B cell (primary cell): ENCODE measurements at regions not wholly inside any gene's neighbourhood (a gene's known extent, or its start where the extent isn't known, plus 50 kb on each side); places are given as distances from the start of the nearest gene placed in this dataset.

Experiments
- ATAC-seq: fragments of 200-7000 bp; cut with Tn5 transposase; one replicate; pipeline ENCODE4 v1.10.0; 2021; ENCODE audit warnings: low read depth, mild to moderate bottlenecking, moderate number of reproducible peaks, moderate library complexity
- CTCF ChIA-PET: fragments of 350-600 bp; sonication (Branson Sonifier 250); formaldehyde crosslinking; loops from one replicate; lab custom pipeline; 2021; ENCODE audit warnings: antibody characterized with exemption, inconsistent platforms; lab: Charles Lee
- POLR2A ChIA-PET: fragments of 350-600 bp; sonication (Branson Sonifier 250); formaldehyde crosslinking; loops from one replicate; lab custom pipeline; 2021; ENCODE audit warnings: antibody characterized with exemption; lab: Charles Lee
- DNase-seq: peaks from one replicate; pipeline ENCODE4 v3.0.0; 2013
- H2AFZ ChIP-seq: 2 replicates; pipeline ENCODE4 v1.6.1; 2012; ENCODE audit warnings: mild to moderate bottlenecking, low read depth, low read length; ENCODE audit not compliant: insufficient read depth, poor library complexity, severe bottlenecking
- H3K27ac ChIP-seq, 2 donors: 1 replicate in 1 of 2; 2 replicates in 1 of 2; pipeline ENCODE4 v1.5.1; 2012 to 2013; ENCODE audit warnings: low read length in 2 of 2, mild to moderate bottlenecking in 2 of 2, moderate library complexity in 1 of 2
- H3K27me3 ChIP-seq, 4 experiments: fragments of 200-600 bp in 1 of 4; sonication (generic) in 1 of 4; replicated peaks in 1 of 4; 1 replicate in 2 of 4; 2 replicates in 2 of 4; pipeline versions ENCODE4 v1.6.1 to v1.7.0; 2013 to 2016; ENCODE audit warnings: low read length in 3 of 4, mild to moderate bottlenecking in 2 of 4, mixed read lengths in 1 of 4, moderate library complexity in 1 of 4; ENCODE audit not compliant: insufficient read depth in 4 of 4, control insufficient read depth in 3 of 4; ENCODE audit errors: control extremely low read depth in 1 of 4
- H3K36me3 ChIP-seq, 2 experiments: replicated peaks in 1 of 2; 1 replicate in 1 of 2; 2 replicates in 1 of 2; pipeline versions ENCODE4 v1.6.1 to v1.7.1; 2013; ENCODE audit warnings: low read length in 1 of 2; ENCODE audit not compliant: insufficient read depth in 2 of 2, control insufficient read depth in 1 of 2; ENCODE audit errors: control extremely low read depth in 1 of 2, extremely low read depth in 1 of 2
- H3K4me1 ChIP-seq, 2 donors: fragments of 200-600 bp in 1 of 2; sonication (generic) in 1 of 2; 1 replicate in 1 of 2; 2 replicates in 1 of 2; pipeline versions ENCODE4 v1.5.1 to v1.6.1; 2013 to 2017; ENCODE audit warnings: low read length in 2 of 2; ENCODE audit not compliant: control insufficient read depth in 2 of 2, insufficient read depth in 2 of 2
- H3K4me2 ChIP-seq: replicated peaks from 2 replicates; pipeline ENCODE3; 2012; ENCODE audit warnings: mild to moderate bottlenecking, low read depth, low read length; ENCODE audit not compliant: poor library complexity, severe bottlenecking
- H3K4me3 ChIP-seq, 5 experiments: fragments of 200-600 bp in 1 of 5; sonication (generic) in 1 of 5; 1 replicate in 3 of 5; 2 replicates in 2 of 5; pipeline versions ENCODE4 v1.5.1 to v1.7.0; 2011 to 2016; ENCODE audit warnings: low read length in 4 of 5, mild to moderate bottlenecking in 4 of 5, low read depth in 2 of 5, control low read depth in 1 of 5, moderate library complexity in 1 of 5; ENCODE audit not compliant: insufficient read depth in 1 of 5; ENCODE audit errors: control extremely low read depth in 1 of 5, extremely low read depth in 1 of 5
- H3K79me2 ChIP-seq: fragments of 200-600 bp; sonication (generic); one replicate; pipeline ENCODE4 v1.6.0; 2016; ENCODE audit warnings: low read length; ENCODE audit not compliant: control insufficient read depth, insufficient read depth
- H3K9ac ChIP-seq: fragments of 200-600 bp; sonication (generic); 2 replicates; pipeline ENCODE4 v1.6.1; 2017; ENCODE audit warnings: mild to moderate bottlenecking, low read length, moderate library complexity
- H3K9me3 ChIP-seq, 3 donors: one replicate each; pipeline versions ENCODE4 v1.6.1 to v1.7.1; 2013; ENCODE audit warnings: low read length in 2 of 3; ENCODE audit not compliant: control insufficient read depth in 2 of 3, insufficient read depth in 1 of 3; ENCODE audit errors: control extremely low read depth in 1 of 3
- H4K20me1 ChIP-seq: 2 replicates; pipeline ENCODE4 v1.6.0; 2012; ENCODE audit warnings: mild to moderate bottlenecking, low read length; ENCODE audit not compliant: insufficient read depth, control insufficient read depth, poor library complexity, severe bottlenecking
- H3K27ac Mint-ChIP-seq: one replicate; pipeline ENCODE4 v1.8.0; 2021; ENCODE audit warnings: mixed read lengths
- H3K27me3 Mint-ChIP-seq: one replicate; pipeline ENCODE4 v1.8.0; 2021; ENCODE audit warnings: mixed read lengths
- H3K4me1 Mint-ChIP-seq: one replicate; pipeline ENCODE4 v1.8.0; 2021; ENCODE audit warnings: mixed read lengths
- H3K4me3 Mint-ChIP-seq: one replicate; pipeline ENCODE4 v1.8.0; 2021; ENCODE audit warnings: mixed read lengths
- H3K9me3 Mint-ChIP-seq: one replicate; pipeline ENCODE4 v1.8.0; 2022; ENCODE audit warnings: mixed read lengths; ENCODE audit not compliant: insufficient read depth
- CTCF ChIP-seq: fragments of 200-600 bp; IDR thresholded peaks from one replicate; pipeline ENCODE4 v1.8.0; 2022; ENCODE audit warnings: antibody characterized with exemption, mild to moderate bottlenecking
- EZH2 ChIP-seq: IDR thresholded peaks from 2 replicates; pipeline ENCODE4 v1.6.1; 2012; ENCODE audit warnings: borderline replicate concordance, low read depth, mild to moderate bottlenecking, moderate library complexity, low read length; ENCODE audit not compliant: insufficient read depth, poor library complexity, severe bottlenecking
- WGBS: methylation state at CpG from one replicate; pipeline ENCODE4 v1.1.5; 2013; ENCODE audit warnings: missing lambda C conversion rate; ENCODE audit not compliant: insufficient coverage; 5-methylcytosine and 5-hydroxymethylcytosine counted together
- intact Hi-C: fragments of 100-400 bp; cut with micrococcal nuclease; formaldehyde crosslinking; loops from one replicate; pipeline ENCODE4 v1.10.0; 2022

GRCh38 chr9:115382865-115383264 is 264.9 kb upstream of the TNC start:
- DNase-seq, result no peak
- ATAC-seq, result no peak
- H2AFZ ChIP-seq, result no peak overlapping the region
- Mint-ChIP-seq H3K27ac (no peak overlapping the region), H3K4me3 (no peak overlapping the region), H3K27me3 (peaks cover 3% of the 10 kb centered on the region), H3K9me3 (peaks cover 6% of the 10 kb centered on the region), H3K4me1 (peaks cover 3% of the 10 kb centered on the region)
- no peak overlapping the region for H3K9ac ChIP-seq
- POLR2A ChIA-PET, result no interaction called here
- H3K4me1 ChIP-seq, result no peaks in the 10 kb centered on the region
- intact Hi-C loops, result no loop called here
- WGBS, result 94% methylated on average over 2 of the region's 2 CpGs
- no peaks in the 10 kb centered on the region for H3K27me3 ChIP-seq
- H3K4me3 ChIP-seq, result no peak overlapping the region
- TF ChIP-seq CTCF (no peak), EZH2 (no peak)
- H3K9me3 ChIP-seq, result peaks cover 0 to 19% (median 7%) of the 10 kb centered on the region in 3 donors
- H3K27ac ChIP-seq, result no peak overlapping the region
- no peaks in the 10 kb centered on the region for H3K79me2 ChIP-seq
- no peaks in the 10 kb centered on the region for H3K36me3 ChIP-seq
- CTCF ChIA-PET, result no interaction called here
- no peaks in the 10 kb centered on the region for H4K20me1 ChIP-seq
- no peak overlapping the region for H3K4me2 ChIP-seq

DNA sequence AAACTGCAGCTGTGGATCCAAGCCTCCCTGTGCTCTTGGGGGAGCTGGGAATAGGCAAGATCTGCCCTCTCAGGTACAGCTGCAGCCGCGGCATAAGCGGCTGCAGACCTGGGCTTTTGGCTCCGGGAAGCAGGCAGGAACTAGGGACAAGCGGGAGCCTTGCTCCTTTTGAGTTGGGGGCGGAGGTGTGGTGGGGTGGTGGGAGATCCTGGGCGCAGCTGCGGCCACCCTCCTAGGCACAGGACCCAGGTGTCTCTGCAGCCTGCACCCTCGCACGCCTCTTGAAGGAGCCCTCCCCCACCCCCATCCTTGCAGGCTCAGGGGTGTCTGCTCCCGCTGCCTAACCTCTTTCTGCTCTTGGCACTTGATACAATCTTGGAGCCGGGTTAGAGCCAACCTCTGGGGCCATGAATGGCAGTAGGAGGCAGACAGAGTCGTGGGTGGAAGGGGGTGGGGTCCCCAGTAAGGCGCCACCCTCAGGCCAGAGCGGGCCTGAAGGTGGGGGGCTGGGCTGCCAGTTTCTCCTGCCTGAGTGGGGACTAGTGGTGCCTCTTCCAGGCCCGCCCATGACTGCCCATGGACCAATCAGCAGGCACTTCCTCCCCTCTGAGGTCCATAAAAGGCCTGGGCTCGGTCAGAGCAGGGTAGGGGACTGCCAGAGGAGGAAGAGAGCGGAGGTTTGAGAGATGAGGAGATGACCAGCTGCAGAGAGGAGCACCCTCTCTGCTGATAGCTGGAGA is 267.6 kb upstream of the TNC start:
- no peak overlapping the region for H3K4me2 ChIP-seq
- H3K4me1 Mint-ChIP-seq, result no peaks in the 10 kb centered on the region
- no peak overlapping the region for H3K4me3 ChIP-seq
- no peak for DNase-seq
- no peaks in the 10 kb centered on the region for H3K4me1 ChIP-seq
- intact Hi-C loops, result loop anchor here (2.0 kb wide), 1 partner anchor 25 kb away; no protein-coding TSS in a partner anchor
- no peak overlapping the region for H2AFZ ChIP-seq
- 91% methylated on average over 13 of the region's 18 CpGs for WGBS
- no peaks in the 10 kb centered on the region for H3K79me2 ChIP-seq
- no peak overlapping the region for H3K27ac ChIP-seq
- ChIA-PET CTCF (no interaction called here), POLR2A (no interaction called here)
- H3K27me3 ChIP-seq, result no peaks in the 10 kb centered on the region
- H3K27me3 Mint-ChIP-seq, result peaks cover 3% of the 10 kb centered on the region
- H3K9ac ChIP-seq, result no peak overlapping the region
- H3K9me3 ChIP-seq, result peaks cover 0 to 19% (median 7%) of the 10 kb centered on the region in 3 donors
- no peak for ATAC-seq
- no peaks in the 10 kb centered on the region for H4K20me1 ChIP-seq
- TF ChIP-seq EZH2, result no peak
- no peak for TF ChIP-seq CTCF
- no peaks in the 10 kb centered on the region for H3K36me3 ChIP-seq
- peaks cover 6% of the 10 kb centered on the region for H3K9me3 Mint-ChIP-seq
- H3K27ac Mint-ChIP-seq, result no peak overlapping the region
- no peak overlapping the region for H3K4me3 Mint-ChIP-seq
